ENCODE measurements at regions not wholly inside any gene's neighbourhood (a gene's known extent, or its start where the extent isn't known, plus 50 kb on each side); places are given as distances from the start of the nearest gene placed in this dataset.

DNA sequence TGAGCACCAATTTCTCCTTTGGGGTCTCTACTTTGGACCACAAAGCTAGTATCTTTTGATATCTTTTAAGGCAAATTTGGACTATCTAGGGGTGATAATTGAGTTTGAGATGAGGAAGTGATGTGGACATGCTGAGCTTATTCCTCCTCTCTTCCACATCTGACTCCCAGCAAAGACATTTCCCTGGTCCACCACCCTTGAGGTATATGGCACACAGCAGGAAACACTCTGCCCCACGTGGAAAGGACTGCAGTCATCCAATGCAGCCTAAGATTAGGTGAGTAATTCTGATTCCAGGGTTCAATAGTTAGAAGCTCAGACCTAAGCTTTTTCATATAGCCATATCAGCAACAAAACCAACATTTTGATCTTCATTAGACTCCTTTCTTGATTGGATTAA is 290.1 kb upstream of the CHAC2 start:
- Mint-ChIP-seq H3K27me3 (peaks cover 0 to 2% of the 10 kb centered on the region in 2 donors), H3K9me3 (peaks cover 0 to 3% (median 0%) of the 10 kb centered on the region in 5 donors), H3K36me3 (no peaks in the 10 kb centered on the region), H3K27ac (no peak overlapping the region), H3K4me1 (no peaks in the 10 kb centered on the region), H3K4me3 (no peak overlapping the region)
- H3K9me3 ChIP-seq (ENCODE audit: low read length), result no peaks in the 10 kb centered on the region
- H3K4me3 ChIP-seq (ENCODE audit: low read length), result no peak overlapping the region
- no peak overlapping the region for H3K27ac ChIP-seq (ENCODE audit: low read depth, low read length)
- H3K36me3 ChIP-seq (ENCODE audit: insufficient read depth, low read length), result no peaks in the 10 kb centered on the region
- CTCF ChIA-PET, result no interaction called here
- POLR2A ChIA-PET, result no interaction called here
- H3K27me3 ChIP-seq (ENCODE audit: insufficient read depth, low read length, poor library complexity, severe bottlenecking), result no peaks in the 10 kb centered on the region
- DNase-seq, result no peak
- H3K4me1 ChIP-seq (ENCODE audit: insufficient read depth, low read length), result no peaks in the 10 kb centered on the region

DNA sequence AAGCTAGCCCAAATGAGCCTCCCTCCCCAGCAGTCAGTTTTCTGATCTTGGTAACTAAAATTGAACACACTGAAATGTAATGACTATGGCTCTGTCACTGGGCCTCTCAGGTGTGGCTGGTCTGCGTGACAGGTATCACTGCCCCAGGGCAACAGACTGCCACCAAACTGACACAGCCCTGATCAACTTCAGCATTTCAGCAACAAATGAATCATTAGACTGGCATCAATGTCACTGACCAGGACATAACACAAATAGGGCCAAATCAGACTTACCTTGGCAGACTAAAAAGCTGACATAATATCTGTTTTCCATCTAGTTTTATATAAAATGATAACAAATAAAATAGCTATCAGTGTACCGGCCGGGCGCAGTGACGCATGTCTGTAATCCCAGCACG is 290.8 kb upstream of the CHAC2 start:
- H3K4me1 ChIP-seq (ENCODE audit: insufficient read depth, low read length), result no peaks in the 10 kb centered on the region
- DNase-seq, result no peak
- Mint-ChIP-seq H3K36me3 (no peaks in the 10 kb centered on the region), H3K4me1 (no peaks in the 10 kb centered on the region), H3K4me3 (no peak overlapping the region), H3K9me3 (peaks cover 0 to 2% (median 0%) of the 10 kb centered on the region in 5 donors), H3K27ac (no peak overlapping the region), H3K27me3 (no peaks in the 10 kb centered on the region)
- H3K27me3 ChIP-seq (ENCODE audit: insufficient read depth, low read length, poor library complexity, severe bottlenecking), result no peaks in the 10 kb centered on the region
- no peak overlapping the region for H3K4me3 ChIP-seq (ENCODE audit: low read length)
- H3K9me3 ChIP-seq (ENCODE audit: low read length), result no peaks in the 10 kb centered on the region
- POLR2A ChIA-PET, result no interaction called here
- H3K36me3 ChIP-seq (ENCODE audit: insufficient read depth, low read length), result no peaks in the 10 kb centered on the region
- H3K27ac ChIP-seq (ENCODE audit: low read depth, low read length), result no peak overlapping the region
- CTCF ChIA-PET, result no interaction called here

DNA sequence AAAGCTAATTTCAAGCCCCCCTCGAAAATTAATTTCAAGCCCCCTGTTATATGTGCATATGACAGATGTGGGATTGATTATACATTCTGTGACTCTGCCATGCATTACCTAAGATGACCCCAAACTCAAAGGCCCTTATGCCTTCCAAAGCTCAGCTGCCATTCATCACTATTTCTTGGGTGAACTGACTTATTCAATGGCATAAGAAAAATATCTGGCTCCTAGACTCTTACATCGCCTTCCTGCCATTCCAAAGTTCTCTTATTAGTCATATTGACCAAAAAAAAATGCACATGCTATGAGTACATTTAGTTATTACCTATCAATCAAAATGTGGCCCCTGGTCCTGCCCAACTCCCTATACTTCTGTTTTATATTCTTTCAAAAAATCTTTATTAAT is 291.8 kb upstream of the CHAC2 start:
- ChIA-PET POLR2A (no interaction called here), CTCF (no interaction called here)

DNA sequence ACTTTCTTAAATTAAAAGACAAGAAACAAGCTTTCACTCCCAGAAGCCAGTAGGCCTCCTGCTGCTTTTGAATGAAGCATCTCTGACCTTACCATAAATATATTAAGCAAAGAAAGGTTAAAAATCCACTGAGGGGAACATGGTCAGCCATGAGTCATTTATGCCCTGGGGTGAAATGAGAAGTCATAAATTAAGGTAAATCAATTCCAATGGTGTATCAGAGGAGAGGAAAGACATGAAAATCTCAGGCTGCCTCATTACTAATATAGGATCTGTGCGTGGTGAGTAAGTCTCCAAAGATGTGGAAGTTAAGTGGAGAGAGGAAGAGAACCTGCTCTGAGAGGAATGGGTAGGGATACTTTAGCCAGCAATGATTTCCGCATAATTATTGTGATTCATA is 292.3 kb upstream of the CHAC2 start:
- Mint-ChIP-seq H3K27me3 (no peaks in the 10 kb centered on the region), H3K9me3 (peaks cover 0 to 2% (median 0%) of the 10 kb centered on the region in 5 donors), H3K36me3 (no peaks in the 10 kb centered on the region), H3K4me1 (no peaks in the 10 kb centered on the region), H3K4me3 (no peak overlapping the region), H3K27ac (no peak overlapping the region)
- no peaks in the 10 kb centered on the region for H3K27me3 ChIP-seq (ENCODE audit: insufficient read depth, low read length, poor library complexity, severe bottlenecking)
- H3K9me3 ChIP-seq (ENCODE audit: low read length), result no peaks in the 10 kb centered on the region
- no peak for DNase-seq
- no peaks in the 10 kb centered on the region for H3K4me1 ChIP-seq (ENCODE audit: insufficient read depth, low read length)
- H3K4me3 ChIP-seq (ENCODE audit: low read length), result no peak overlapping the region
- H3K36me3 ChIP-seq (ENCODE audit: insufficient read depth, low read length), result no peaks in the 10 kb centered on the region
- no peak overlapping the region for H3K27ac ChIP-seq (ENCODE audit: low read depth, low read length)
- ChIA-PET POLR2A (no interaction called here), CTCF (no interaction called here)

More for the DNA sequence above, 291.8 kb upstream of the CHAC2 start:
- Histone ChIP-seq H3K9me3 (ENCODE audit: low read length) (no peaks in the 10 kb centered on the region), H3K4me1 (ENCODE audit: insufficient read depth, low read length) (no peaks in the 10 kb centered on the region), H3K36me3 (ENCODE audit: insufficient read depth, low read length) (no peaks in the 10 kb centered on the region), H3K27me3 (ENCODE audit: insufficient read depth, low read length, poor library complexity, severe bottlenecking) (no peaks in the 10 kb centered on the region), H3K4me3 (ENCODE audit: low read length) (no peak overlapping the region), H3K27ac (ENCODE audit: low read depth, low read length) (no peak overlapping the region)
- Mint-ChIP-seq H3K27me3 (no peaks in the 10 kb centered on the region), H3K27ac (no peak overlapping the region), H3K4me1 (no peaks in the 10 kb centered on the region), H3K36me3 (no peaks in the 10 kb centered on the region), H3K9me3 (peaks cover 0 to 2% (median 0%) of the 10 kb centered on the region in 5 donors), H3K4me3 (no peak overlapping the region)
- no peak for DNase-seq

GRCh38 chr2:53474914-53475313 is 292.7 kb upstream of the CHAC2 start:
- H3K4me1 Mint-ChIP-seq, result no peaks in the 10 kb centered on the region
- H3K9me3 Mint-ChIP-seq, result peaks cover 0 to 2% (median 0%) of the 10 kb centered on the region in 5 donors
- H3K4me3 ChIP-seq (ENCODE audit: low read length), result no peak overlapping the region
- no peaks in the 10 kb centered on the region for H3K4me1 ChIP-seq (ENCODE audit: insufficient read depth, low read length)
- H3K9me3 ChIP-seq (ENCODE audit: low read length), result no peaks in the 10 kb centered on the region
- H3K4me3 Mint-ChIP-seq, result peak overlapping the region in 1 of 7 donors; percentile 16
- H3K27me3 Mint-ChIP-seq, result no peaks in the 10 kb centered on the region
- H3K27ac ChIP-seq (ENCODE audit: low read depth, low read length), result no peak overlapping the region
- H3K36me3 Mint-ChIP-seq, result no peaks in the 10 kb centered on the region
- H3K27me3 ChIP-seq (ENCODE audit: insufficient read depth, low read length, poor library complexity, severe bottlenecking), result no peaks in the 10 kb centered on the region
- ChIA-PET POLR2A (no interaction called here), CTCF (no interaction called here)
- H3K27ac Mint-ChIP-seq, result no peak overlapping the region
- no peak for DNase-seq
- H3K36me3 ChIP-seq (ENCODE audit: insufficient read depth, low read length), result no peaks in the 10 kb centered on the region

- Histone ChIP-seq H3K4me3 (ENCODE audit: low read length) (no peak overlapping the region), H3K9me3 (ENCODE audit: low read length) (no peaks in the 10 kb centered on the region), H3K4me1 (ENCODE audit: insufficient read depth, low read length) (no peaks in the 10 kb centered on the region), H3K27me3 (ENCODE audit: insufficient read depth, low read length, poor library complexity, severe bottlenecking) (no peaks in the 10 kb centered on the region), H3K27ac (ENCODE audit: low read depth, low read length) (no peak overlapping the region), H3K36me3 (ENCODE audit: insufficient read depth, low read length) (no peaks in the 10 kb centered on the region)
- no peak overlapping the region for H3K4me3 Mint-ChIP-seq
- H3K27ac Mint-ChIP-seq, result no peak overlapping the region
- POLR2A ChIA-PET, result no interaction called here
- no peaks in the 10 kb centered on the region for H3K27me3 Mint-ChIP-seq
- no peak for DNase-seq
- CTCF ChIA-PET, result no interaction called here
- peaks cover 0 to 4% (median 0%) of the 10 kb centered on the region in 5 donors for H3K9me3 Mint-ChIP-seq
- H3K4me1 Mint-ChIP-seq, result no peaks in the 10 kb centered on the region
- H3K36me3 Mint-ChIP-seq, result no peaks in the 10 kb centered on the region
These were observed 293.8 kb upstream of the CHAC2 start for GRCh38 chr2:53473775-53474311.

DNA sequence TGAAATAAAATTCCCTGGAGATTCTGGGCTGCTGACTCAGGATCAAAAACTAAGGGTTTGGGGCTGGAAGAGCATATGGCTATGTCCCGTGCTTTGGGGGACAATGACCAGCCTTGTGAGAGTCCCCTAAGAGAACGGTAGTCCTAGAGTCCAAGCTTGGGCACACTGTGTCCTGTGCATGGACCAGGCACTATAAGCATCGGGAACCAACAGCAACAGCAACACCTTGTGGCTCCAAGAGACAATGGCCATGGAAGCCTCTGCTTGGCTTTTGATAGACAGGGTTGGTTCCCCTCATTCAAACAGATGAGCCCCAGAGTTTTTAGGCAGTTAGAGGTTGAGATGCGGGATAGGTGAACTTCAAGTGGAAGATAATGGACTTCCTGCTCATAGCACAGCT is 294.4 kb upstream of the CHAC2 start:
- H3K9me3 Mint-ChIP-seq, result peaks cover 0 to 4% (median 0%) of the 10 kb centered on the region in 5 donors
- Histone ChIP-seq H3K27me3 (ENCODE audit: insufficient read depth, low read length, poor library complexity, severe bottlenecking) (no peaks in the 10 kb centered on the region), H3K4me3 (ENCODE audit: low read length) (no peak overlapping the region), H3K4me1 (ENCODE audit: insufficient read depth, low read length) (no peaks in the 10 kb centered on the region), H3K9me3 (ENCODE audit: low read length) (no peaks in the 10 kb centered on the region), H3K27ac (ENCODE audit: low read depth, low read length) (no peak overlapping the region), H3K36me3 (ENCODE audit: insufficient read depth, low read length) (no peaks in the 10 kb centered on the region)
- ChIA-PET CTCF (no interaction called here), POLR2A (no interaction called here)
- no peak overlapping the region for H3K4me3 Mint-ChIP-seq
- no peaks in the 10 kb centered on the region for H3K36me3 Mint-ChIP-seq
- no peaks in the 10 kb centered on the region for H3K4me1 Mint-ChIP-seq
- H3K27me3 Mint-ChIP-seq, result no peaks in the 10 kb centered on the region
- H3K27ac Mint-ChIP-seq, result no peak overlapping the region
- DNase-seq, result no peak

GRCh38 chr2:53467467-53468180 is 300.0 kb upstream of the CHAC2 start:
- H3K4me1 ChIP-seq (ENCODE audit: insufficient read depth, low read length), result no peaks in the 10 kb centered on the region
- H3K27ac ChIP-seq (ENCODE audit: low read depth, low read length), result no peak overlapping the region
- Mint-ChIP-seq H3K4me3 (no peak overlapping the region), H3K27ac (no peak overlapping the region), H3K4me1 (no peaks in the 10 kb centered on the region), H3K9me3 (peaks cover 0 to 4% (median 0%) of the 10 kb centered on the region in 5 donors), H3K36me3 (no peaks in the 10 kb centered on the region), H3K27me3 (peaks cover 3 to 8% of the 10 kb centered on the region in 2 donors)
- no peak overlapping the region for H3K4me3 ChIP-seq (ENCODE audit: low read length)
- ChIA-PET POLR2A (no interaction called here), CTCF (interaction anchor here (1.2 kb wide), 1 partner anchor 9 kb away, joined by 3 read pairs; no protein-coding TSS in a partner anchor)
- no peak for DNase-seq
- no peaks in the 10 kb centered on the region for H3K9me3 ChIP-seq (ENCODE audit: low read length)
- no peaks in the 10 kb centered on the region for H3K36me3 ChIP-seq (ENCODE audit: insufficient read depth, low read length)
- H3K27me3 ChIP-seq (ENCODE audit: insufficient read depth, low read length, poor library complexity, severe bottlenecking), result no peaks in the 10 kb centered on the region

All from CD8-positive, alpha-beta memory T cell (primary cell).